DMS53 (cell line): ENCODE measurements at regions not wholly inside any gene's neighbourhood (a gene's known extent, or its start where the extent isn't known, plus 50 kb on each side); places are given as distances from the start of the nearest gene placed in this dataset.

Experiments used
- DNase-seq: peaks from one replicate; lab custom pipeline; 2025; lab: John Stamatoyannopoulos, UW

- DNase-seq: no peak
Observed at GRCh38 chr4:158313566-158313965, 103.3 kb downstream of the TMEM144 start.

GRCh38 chr4:158314756-158315487, 104.6 kb downstream of the TMEM144 start:
- no peak for DNase-seq

- DNase-seq: no peak
Observed at GRCh38 chr4:158315706-158316105, 105.4 kb downstream of the TMEM144 start.

GRCh38 chr4:158316264-158316663, 106.0 kb downstream of the TMEM144 start:
- DNase-seq: no peak

GRCh38 chr4:158319880-158320279, 109.6 kb downstream of the TMEM144 start:
- DNase-seq: no peak

GRCh38 chr4:158322109-158322508, 111.8 kb downstream of the TMEM144 start:
- DNase-seq: no peak

- DNase-seq: no peak
Observed at GRCh38 chr4:158327525-158327924, 117.2 kb downstream of the TMEM144 start.

GRCh38 chr4:158331863-158332262, 121.6 kb downstream of the TMEM144 start:
- DNase-seq: no peak

- no peak for DNase-seq
Observed at GRCh38 chr4:158333820-158334219, 123.5 kb downstream of the TMEM144 start.

- DNase-seq: no peak
Observed at GRCh38 chr4:158341896-158342295, 131.6 kb downstream of the TMEM144 start.

- DNase-seq: no peak
Observed at GRCh38 chr4:158346576-158346975, 136.3 kb downstream of the TMEM144 start.

GRCh38 chr4:158347556-158347955, 137.3 kb downstream of the TMEM144 start:
- no peak for DNase-seq

GRCh38 chr4:158350161-158350560, 139.9 kb downstream of the TMEM144 start:
- no peak for DNase-seq

GRCh38 chr4:158353541-158354304, 143.4 kb downstream of the TMEM144 start:
- no peak for DNase-seq

GRCh38 chr4:158356301-158356700, 146.0 kb downstream of the TMEM144 start:
- DNase-seq: no peak

- peak; percentile 75 for DNase-seq
Observed at GRCh38 chr4:158367932-158368441, 153.7 kb upstream of the RXFP1 start.

GRCh38 chr4:158371158-158371557, 150.5 kb upstream of the RXFP1 start:
- no peak for DNase-seq

GRCh38 chr4:158374318-158374717, 147.4 kb upstream of the RXFP1 start:
- no peak for DNase-seq

GRCh38 chr4:158376106-158376840, 145.4 kb upstream of the RXFP1 start:
- no peak for DNase-seq

GRCh38 chr4:158384414-158384813, 137.3 kb upstream of the RXFP1 start:
- DNase-seq: no peak

- no peak for DNase-seq
Observed at GRCh38 chr4:158395343-158395742, 126.3 kb upstream of the RXFP1 start.

GRCh38 chr4:158395889-158396288, 125.8 kb upstream of the RXFP1 start:
- DNase-seq: no peak

- DNase-seq: no peak
Observed at GRCh38 chr4:158397781-158398180, 123.9 kb upstream of the RXFP1 start.
